ENCODE measurements at regions not wholly inside any gene's neighbourhood (a gene's known extent, or its start where the extent isn't known, plus 50 kb on each side); places are given as distances from the start of the nearest gene placed in this dataset.

GRCh38 chr13:73851104-73851503, 283.1 kb downstream of the KLF12 start:
- TF ChIP-seq CTCF (IDR thresholded peaks at IDR 0.05) (no peak), POLR2A (IDR thresholded peaks at IDR 0.05) (no peak), EP300 (IDR thresholded peaks at IDR 0.05) (no peak)

All from ovary (tissue), 3 donors.